ENCODE measurements at regions not wholly inside any gene's neighbourhood (a gene's known extent, or its start where the extent isn't known, plus 50 kb on each side); places are given as distances from the start of the nearest gene placed in this dataset.
"Not testable (repeated sequence)": the region's sequence is repeated elsewhere in the genome, so short reads cannot be mapped to it uniquely, and the experiment has no call there.

- DNase-seq: not testable (repeated sequence)
Observed at GRCh38 chr14:106626942-106627588, 1100.7 kb downstream of the TMEM121 start.

DNA sequence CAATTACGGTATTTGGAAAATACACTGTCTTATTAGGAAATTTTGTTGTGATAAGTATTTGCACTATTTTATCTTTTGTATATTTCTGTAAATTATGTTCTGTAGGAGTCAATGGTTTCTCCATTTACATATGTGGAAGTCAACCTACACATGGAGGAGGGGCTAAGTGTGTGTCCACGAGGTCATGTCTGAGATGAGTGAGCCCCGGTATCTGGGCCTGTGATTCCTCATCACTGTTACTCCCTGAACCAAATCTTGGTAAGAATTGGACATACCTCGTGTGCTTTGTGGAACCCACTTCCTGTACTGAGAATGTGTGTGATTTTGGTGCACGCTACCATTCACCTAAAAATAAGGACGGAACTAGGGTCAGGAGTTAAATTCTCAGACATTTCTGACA is 1105.5 kb downstream of the TMEM121 start:
- no peak for DNase-seq

DNA sequence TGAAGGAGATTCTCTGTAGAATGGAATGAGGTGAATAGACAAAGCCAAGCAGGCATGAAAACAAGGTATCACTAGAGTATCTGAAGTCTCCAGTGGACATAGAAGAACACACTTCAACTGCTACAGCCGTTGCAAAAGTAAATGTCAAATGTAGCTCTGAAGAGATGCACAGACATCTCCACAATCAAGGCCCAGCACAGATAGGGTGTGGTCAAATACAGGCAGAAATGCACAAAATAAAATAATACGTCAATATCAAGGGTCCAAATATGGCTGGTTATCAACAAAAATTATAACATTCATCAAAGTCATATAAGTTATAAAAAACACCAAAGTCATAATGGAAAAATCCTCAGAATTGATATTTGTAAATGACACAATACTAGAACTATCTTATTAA is 1107.3 kb downstream of the TMEM121 start:
- DNase-seq: no peak

DNA sequence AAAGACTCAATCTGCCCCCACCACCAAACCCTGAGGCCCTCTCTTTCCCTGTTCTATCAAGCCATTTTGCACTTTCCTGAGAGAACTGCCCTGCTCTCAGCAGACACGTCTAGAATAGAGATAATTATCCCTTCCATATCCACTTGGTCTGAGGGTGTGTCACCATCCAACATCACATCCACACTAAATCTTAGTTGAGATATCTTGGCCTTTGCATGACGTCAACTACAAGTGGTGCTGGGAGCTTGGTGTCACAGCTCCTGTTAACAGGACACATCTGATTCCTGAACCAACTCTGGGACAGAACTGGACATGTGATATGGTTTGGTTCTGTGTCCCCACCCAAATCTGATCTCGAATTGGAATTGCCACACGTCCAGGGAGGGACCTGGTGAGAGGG is 1109.2 kb downstream of the TMEM121 start:
- no peak for DNase-seq

DNA sequence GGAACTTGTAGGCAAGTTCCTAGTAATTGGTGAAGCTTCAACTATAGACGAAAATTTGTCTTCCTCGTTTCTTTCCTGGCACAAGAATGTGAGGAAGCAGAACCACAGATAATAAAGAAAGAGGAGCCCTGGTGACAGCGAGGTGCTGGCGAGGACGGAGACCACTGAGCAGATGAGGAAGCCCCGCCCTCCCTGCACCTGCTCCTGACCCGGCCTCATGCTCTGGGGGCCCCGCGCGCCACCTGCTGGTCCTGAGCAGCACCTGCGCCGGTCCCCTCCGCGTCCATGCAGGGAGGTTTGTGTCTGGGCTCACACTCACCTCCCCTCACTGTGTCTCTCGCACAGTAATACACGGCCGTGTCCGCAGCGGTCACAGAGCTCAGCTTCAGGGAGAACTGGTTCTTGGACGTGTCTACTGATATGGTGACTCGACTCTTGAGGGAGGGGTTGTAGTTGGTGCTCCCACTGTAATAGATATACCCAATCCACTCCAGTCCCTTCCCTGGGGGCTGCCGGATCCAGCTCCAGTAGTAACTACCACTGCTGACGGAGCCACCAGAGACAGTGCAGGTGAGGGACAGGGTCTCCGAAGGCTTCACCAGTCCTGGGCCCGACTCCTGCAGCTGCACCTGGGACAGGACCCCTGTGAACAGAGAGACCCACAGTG is 1112.5 kb downstream of the TMEM121 start:
- not testable (repeated sequence) for DNase-seq

- DNase-seq: no peak
Observed at GRCh38 chr14:106642090-106642489, 1115.7 kb downstream of the TMEM121 start.

- DNase-seq: not testable (repeated sequence)
Observed at GRCh38 chr14:106642971-106643370, 1116.6 kb downstream of the TMEM121 start.

GRCh38 chr14:106648874-106649273 is 1122.5 kb downstream of the TMEM121 start:
- not testable (repeated sequence) for DNase-seq

DNA sequence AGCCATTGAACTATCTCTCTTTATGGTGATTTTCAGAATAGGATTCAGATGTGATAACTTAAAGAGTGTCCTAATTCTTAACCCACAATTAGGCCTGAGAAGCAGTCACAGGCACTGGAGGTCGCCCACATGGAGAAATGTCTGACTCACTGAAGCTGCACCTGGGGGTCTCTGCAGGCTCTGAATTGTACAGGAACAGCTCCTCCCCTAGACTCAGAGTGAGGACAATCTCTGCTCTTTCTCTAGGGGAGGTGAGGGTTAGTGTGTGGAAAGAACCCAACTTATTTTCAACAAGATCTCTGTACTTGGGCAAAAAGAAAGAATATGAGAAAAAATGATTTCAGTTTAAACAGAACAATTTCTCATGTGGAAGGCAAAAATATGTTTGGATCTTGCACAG is 1124.6 kb downstream of the TMEM121 start:
- DNase-seq: no peak

DNA sequence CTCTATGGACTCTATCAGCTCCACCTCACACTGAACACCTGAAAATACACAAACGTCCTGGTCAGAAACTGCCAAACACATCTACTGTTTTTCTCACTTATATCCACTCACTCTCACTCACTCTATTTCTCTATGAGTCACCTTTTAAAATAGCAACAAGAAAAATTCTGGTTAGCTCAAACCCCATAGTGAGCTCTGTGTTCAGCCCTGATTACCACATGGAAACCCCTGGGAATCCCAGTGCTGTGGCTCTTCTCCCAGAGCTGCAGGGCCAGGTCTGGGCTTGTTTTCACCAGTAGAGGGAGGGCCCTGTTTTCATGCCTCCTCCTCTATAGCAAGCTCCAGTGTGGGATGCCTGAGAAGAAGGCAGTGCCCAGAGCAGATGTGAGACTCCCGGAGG is 1126.1 kb downstream of the TMEM121 start:
- no peak for DNase-seq

GRCh38 chr14:106657460-106657859 is 1131.1 kb downstream of the TMEM121 start:
- no peak for DNase-seq

GRCh38 chr14:106658066-106658860 is 1131.9 kb downstream of the TMEM121 start:
- not testable (repeated sequence) for DNase-seq

GRCh38 chr14:106661561-106661960 is 1135.2 kb downstream of the TMEM121 start:
- peak in 1 of 56 donors; percentile 17 for DNase-seq

DNA sequence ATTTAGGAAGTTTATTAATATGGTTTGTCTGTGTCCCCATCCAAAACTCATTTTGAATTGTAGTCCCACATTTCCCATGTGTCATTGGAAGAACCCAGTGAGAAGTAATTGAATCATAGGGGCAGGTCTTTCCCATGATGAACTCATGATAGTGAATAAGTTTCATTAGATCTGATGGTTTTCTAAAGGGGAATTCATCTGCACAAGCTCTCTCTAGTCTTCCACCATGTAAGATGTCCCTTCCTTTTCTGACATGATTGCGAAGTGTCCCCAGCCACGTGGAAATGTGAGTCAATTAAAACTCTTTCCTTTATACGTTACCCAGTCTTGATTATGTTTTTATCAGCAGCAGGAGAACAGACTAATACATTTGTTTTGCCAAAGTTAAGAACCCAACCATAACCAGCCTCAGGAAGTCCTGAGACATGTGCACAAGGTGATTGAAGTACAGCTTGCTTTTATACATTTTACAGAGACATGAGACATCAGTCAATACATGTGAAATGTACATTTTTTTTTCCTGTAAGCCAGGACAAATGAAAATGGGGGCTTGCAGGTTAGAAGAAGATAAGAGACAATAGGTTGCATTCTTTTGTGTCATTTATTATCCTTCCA is 1136.7 kb downstream of the TMEM121 start:
- no peak for DNase-seq

GRCh38 chr14:106663805-106664410 is 1137.5 kb downstream of the TMEM121 start:
- DNase-seq: not testable (repeated sequence)

DNA sequence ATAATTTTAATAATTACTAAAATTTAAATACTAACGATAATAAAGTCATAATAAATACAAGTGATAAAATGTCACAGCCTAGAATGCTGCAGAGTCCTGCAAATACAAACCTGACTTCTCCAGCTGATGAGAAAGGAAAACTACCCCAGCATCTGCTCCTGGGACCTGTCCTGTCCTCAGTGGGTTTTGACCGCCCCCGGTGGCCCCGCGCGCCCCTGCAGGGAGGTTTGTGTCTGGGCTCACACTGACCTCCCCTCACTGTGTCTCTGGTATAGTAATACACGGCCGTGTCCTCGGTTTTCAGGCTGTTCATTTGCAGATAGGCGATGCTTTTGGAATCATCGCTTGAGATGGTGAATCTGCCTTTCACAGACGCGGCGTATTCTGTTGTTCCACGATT is 1139.4 kb downstream of the TMEM121 start:
- no peak for DNase-seq

- DNase-seq: no peak
Observed at GRCh38 chr14:106666341-106666740, 1140.0 kb downstream of the TMEM121 start.

DNA sequence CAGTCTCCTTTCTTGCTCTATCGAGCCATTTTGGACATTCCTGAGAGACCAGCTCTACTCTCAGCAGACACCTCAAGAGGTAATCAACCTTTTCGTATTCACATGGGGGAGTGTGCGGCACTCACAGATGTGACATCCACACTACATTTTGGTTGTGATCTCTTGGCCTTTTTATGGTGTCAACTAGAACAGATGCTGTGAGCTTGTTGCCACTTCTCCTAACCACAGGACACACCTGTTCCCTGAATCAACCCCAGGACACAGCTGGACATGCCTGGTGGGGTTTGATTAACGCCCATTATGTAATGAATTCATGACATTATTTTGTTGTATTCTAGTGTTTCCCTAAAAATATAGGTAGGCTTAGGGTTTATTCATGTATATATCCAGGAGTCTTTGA is 1143.6 kb downstream of the TMEM121 start:
- no peak for DNase-seq

GRCh38 chr14:106674093-106674492 is 1147.7 kb downstream of the TMEM121 start:
- DNase-seq: not testable (repeated sequence)

- not testable (repeated sequence) for DNase-seq
Observed at GRCh38 chr14:106674509-106675125, 1148.2 kb downstream of the TMEM121 start.

DNA sequence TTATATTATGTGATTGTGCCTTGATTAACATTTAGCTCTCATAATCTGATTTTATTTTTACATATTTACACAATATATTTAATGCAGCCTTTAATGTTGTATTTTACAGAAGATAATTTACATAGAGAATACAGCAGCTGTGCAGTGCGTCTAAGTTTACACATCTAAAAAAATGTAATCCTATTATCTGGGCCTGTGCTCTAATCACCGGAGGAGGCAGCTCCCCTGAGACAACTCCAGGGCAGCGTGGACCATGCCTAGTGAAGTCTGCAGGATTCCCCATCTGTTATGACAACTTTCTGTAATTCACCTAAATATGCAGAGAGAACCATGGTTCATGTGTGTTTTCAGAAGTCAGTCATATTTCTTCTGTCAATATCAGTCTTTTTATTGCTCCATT is 1149.3 kb downstream of the TMEM121 start:
- not testable (repeated sequence) for DNase-seq
